ENCODE measurements at regions not wholly inside any gene's neighbourhood (a gene's known extent, or its start where the extent isn't known, plus 50 kb on each side); places are given as distances from the start of the nearest gene placed in this dataset.

- H3K27ac Mint-ChIP-seq = no peak overlapping the region
- DNase-seq (ENCODE audit: low spot score) = no peak
- H3K4me3 Mint-ChIP-seq = no peak overlapping the region
- Histone ChIP-seq H2AFZ (no peak overlapping the region), H3K4me3 (no peak overlapping the region), H3K79me2 (replicated peaks; ENCODE audit: insufficient read depth) (no peaks in the 10 kb centered on the region), H3K27ac (ENCODE audit: low read depth) (no peak overlapping the region), H3K36me3 (ENCODE audit: insufficient read depth) (no peaks in the 10 kb centered on the region), H3K4me1 (ENCODE audit: insufficient read depth) (no peaks in the 10 kb centered on the region), H3K27me3 (ENCODE audit: insufficient read depth) (no peaks in the 10 kb centered on the region), H3F3A (replicated peaks; ENCODE audit: low read depth) (no peaks in the 10 kb centered on the region), H4K20me1 (replicated peaks; ENCODE audit: insufficient read depth) (no peaks in the 10 kb centered on the region), H3K4me2 (no peak overlapping the region), H3K9me2 (ENCODE audit: insufficient read depth) (no peaks in the 10 kb centered on the region)
- no peak for ATAC-seq
- peaks cover 6% of the 10 kb centered on the region; the same call in 2 of the 3 replicates for H3K4me1 Mint-ChIP-seq
- no peak for TF ChIP-seq EZH2 (IDR thresholded peaks at IDR 0.05; ENCODE audit: low read depth, unreplicated experiment)
- no peaks in the 10 kb centered on the region for H3K36me3 Mint-ChIP-seq (ENCODE audit: low read depth)
- H3K9me3 Mint-ChIP-seq = no peaks in the 10 kb centered on the region
- H3K27me3 Mint-ChIP-seq (ENCODE audit: insufficient read depth, low read depth, poor library complexity) = peaks cover 2% of the 10 kb centered on the region
Observed at GRCh38 chrX:9369802-9370291, 95.0 kb upstream of the TBL1X start.

- no peaks in the 10 kb centered on the region for H4K20me1 ChIP-seq (replicated peaks; ENCODE audit: insufficient read depth)
- H3K4me3 ChIP-seq = no peak overlapping the region
- H3K4me1 ChIP-seq (ENCODE audit: insufficient read depth) = no peaks in the 10 kb centered on the region
- H2AFZ ChIP-seq = no peak overlapping the region
- ATAC-seq (no peak), DNase-seq (ENCODE audit: low spot score) (no peak)
- H3K27ac Mint-ChIP-seq = no peak overlapping the region
- no peaks in the 10 kb centered on the region for H3K9me3 Mint-ChIP-seq
- TF ChIP-seq REST (IDR thresholded peaks at IDR 0.05; ENCODE audit: unreplicated experiment) = no peak
- no peak for TF ChIP-seq ZNF462 (CRISPR knock-in tag; IDR thresholded peaks at IDR 0.05)
- H3K27me3 Mint-ChIP-seq (ENCODE audit: insufficient read depth, low read depth, poor library complexity) = peaks cover 2% of the 10 kb centered on the region
- no peak overlapping the region for H3K27ac ChIP-seq (ENCODE audit: low read depth)
- no peaks in the 10 kb centered on the region for H3K27me3 ChIP-seq (ENCODE audit: insufficient read depth)
- peaks cover 6% of the 10 kb centered on the region; the same call in 2 of the 3 replicates for H3K4me1 Mint-ChIP-seq
- H3F3A ChIP-seq (replicated peaks; ENCODE audit: low read depth) = no peaks in the 10 kb centered on the region
- H3K4me3 Mint-ChIP-seq = no peak overlapping the region
- H3K9me2 ChIP-seq (ENCODE audit: insufficient read depth) = no peaks in the 10 kb centered on the region
- H3K36me3 ChIP-seq (ENCODE audit: insufficient read depth) = no peaks in the 10 kb centered on the region
- H3K36me3 Mint-ChIP-seq (ENCODE audit: low read depth) = no peaks in the 10 kb centered on the region
- H3K79me2 ChIP-seq (replicated peaks; ENCODE audit: insufficient read depth) = no peaks in the 10 kb centered on the region
- H3K4me2 ChIP-seq = no peak overlapping the region
Observed at GRCh38 chrX:9370893-9371292, 94.0 kb upstream of the TBL1X start.

Data from GM23338 (cell line).